HUDEP-2 (cell line): ENCODE measurements at regions not wholly inside any gene's neighbourhood (a gene's known extent, or its start where the extent isn't known, plus 50 kb on each side); places are given as distances from the start of the nearest gene placed in this dataset.

Experiments used
- DNase-seq, 76 experiments: peaks; one replicate each; lab custom pipeline; 2025; ENCODE audit not compliant: unreplicated experiment in 76 of 76; lab: John Stamatoyannopoulos, UW

- DNase-seq: no peak
These were observed 206.0 kb downstream of the CYB561 start for GRCh38 chr17:63240106-63240505.

DNA sequence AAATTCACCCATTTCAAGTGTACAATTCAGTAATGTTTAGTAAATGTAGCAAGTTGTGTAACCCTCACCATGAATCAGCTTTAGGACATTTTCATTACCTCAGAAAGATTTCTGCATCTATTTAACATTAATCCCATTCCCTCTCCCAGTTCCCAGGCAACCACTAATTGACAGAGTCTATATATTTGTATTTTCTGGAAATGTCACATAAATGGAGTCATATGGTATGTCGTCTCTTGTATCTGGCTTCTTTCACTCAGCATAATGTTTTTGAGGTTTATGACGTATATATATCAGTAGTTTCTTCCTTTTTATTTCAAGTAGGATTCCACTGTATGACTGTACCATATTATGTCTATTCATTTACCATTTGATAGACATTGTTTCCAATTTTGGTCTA, 199.8 kb downstream of the CYB561 start:
- DNase-seq: no peak

DNA sequence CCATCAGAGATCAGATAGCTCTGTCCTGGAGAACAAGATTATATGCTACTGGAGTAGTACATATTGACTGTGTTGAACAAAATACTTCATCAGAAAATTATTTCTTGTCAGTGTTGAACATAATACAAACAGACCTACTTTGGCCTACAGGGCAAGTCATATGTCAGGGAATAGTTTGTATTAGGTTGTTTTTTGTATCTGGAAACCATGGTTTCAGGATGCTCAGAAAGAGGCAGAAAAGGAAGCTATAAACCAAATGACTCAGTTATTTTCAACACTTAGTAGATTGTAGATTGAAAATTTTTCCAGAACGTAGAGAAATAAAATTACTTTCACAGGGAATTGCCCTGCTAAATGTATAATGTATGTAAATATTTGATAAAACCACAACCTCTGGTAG, 198.4 kb downstream of the CYB561 start:
- no peak for DNase-seq

DNA sequence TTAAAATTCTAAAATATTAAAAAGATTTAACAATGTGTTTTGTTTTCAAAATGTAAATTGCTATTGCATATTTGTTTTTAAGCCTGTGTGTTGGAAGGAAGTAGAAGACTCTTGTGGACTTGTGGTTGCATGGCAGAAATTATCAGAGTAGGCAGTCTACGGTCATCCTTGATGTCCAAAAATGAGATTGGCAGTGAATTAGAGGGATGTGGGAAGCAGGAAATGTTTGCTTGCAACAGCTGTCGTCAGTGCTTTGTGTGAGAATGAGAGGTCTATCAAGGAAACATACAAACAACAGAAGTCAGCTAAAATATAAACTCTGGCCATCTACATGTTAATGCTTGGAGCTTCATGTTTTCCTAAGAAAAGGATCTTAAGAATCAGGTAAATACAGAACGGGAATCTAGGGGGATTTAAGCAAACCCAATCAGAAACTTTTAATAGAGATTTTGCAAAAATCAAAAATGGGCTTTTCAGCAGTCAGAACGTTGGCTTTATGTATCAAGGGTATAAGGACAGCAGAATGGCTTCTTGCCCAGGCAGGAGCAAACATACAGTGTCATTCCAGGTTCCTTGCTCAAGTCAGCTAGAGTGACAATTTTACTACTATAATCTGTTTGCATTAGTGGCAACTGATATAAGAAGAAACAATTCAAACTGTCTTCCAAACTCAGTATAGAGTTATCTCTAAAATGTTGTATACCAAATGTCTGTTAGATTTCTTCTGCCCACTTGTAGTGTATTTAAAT, 196.7 kb downstream of the CYB561 start:
- DNase-seq: no peak

GRCh38 chr17:63250830-63251229, 195.3 kb downstream of the CYB561 start:
- no peak for DNase-seq

GRCh38 chr17:63258785-63259184, 187.3 kb downstream of the CYB561 start:
- DNase-seq: no peak

DNA sequence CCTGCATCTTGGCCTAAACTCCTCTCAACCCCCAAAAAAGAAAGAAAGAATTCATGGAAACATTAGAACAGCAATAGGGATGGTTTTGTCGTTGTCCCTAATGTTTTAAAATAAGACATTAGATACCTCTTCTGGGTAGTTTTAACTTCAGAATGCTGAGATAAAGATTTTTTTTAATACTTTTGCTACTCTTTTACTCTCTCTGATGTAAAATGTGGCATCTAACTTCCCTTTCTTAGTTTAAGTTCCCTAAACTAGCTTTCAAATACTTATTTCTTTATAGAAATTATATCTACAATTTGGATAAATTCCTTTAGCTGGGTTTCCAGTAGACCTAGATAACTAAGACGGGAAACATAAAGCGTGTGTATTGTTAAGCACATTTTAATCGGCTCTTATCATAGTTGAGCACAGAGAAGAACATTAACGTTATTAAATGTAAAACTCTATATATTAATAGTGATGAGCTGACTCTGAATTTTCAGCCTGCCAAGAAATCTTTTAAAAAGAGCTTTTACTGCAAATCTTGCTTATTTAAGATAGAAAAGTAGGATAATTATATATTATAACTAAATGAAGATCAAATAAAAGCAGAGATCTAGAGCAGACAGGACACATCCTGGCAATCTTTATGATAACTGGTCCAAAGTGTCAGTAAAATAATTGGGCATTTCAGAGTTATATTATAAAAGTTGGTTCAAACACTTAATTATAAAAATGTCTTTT, 183.2 kb downstream of the CYB561 start:
- DNase-seq: no peak

DNA sequence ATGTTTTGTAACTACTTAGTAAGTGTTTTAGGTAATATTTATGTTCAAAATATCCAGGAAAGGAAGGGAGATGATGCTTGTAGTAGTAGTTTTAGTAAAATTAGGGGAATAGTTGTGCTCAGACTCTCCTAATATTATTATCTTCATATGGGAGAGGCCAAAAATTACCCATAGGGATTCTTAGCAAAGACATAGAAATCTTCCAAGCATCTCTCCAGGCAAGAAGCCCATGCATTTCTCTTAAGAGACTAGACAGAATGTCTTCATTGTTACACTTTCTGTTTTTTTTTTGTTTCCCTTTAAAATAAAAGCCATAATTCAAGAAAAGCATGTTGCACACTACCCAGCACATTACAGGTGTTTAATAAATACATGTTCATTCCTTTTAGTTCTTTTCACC, 180.6 kb downstream of the CYB561 start:
- no peak for DNase-seq

DNA sequence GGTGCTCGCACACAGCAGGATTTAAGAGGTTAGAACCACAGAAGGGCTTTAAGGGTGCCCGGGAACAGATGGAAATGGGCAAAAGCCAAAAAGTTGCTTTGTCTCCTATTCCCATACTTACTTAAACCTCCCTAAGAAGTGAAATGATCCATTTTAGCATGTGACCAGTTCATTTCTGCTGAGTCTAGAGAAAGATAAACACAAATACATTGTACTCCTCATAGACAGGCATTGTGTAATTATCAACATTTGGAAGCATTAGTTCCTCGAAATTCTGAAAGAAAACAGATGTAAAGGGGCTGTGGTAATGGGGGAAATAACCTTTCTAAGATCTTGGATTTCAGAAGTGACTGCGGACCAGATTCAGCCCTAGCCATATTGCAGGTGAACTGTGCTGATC, 178.3 kb downstream of the CYB561 start:
- DNase-seq: no peak

DNA sequence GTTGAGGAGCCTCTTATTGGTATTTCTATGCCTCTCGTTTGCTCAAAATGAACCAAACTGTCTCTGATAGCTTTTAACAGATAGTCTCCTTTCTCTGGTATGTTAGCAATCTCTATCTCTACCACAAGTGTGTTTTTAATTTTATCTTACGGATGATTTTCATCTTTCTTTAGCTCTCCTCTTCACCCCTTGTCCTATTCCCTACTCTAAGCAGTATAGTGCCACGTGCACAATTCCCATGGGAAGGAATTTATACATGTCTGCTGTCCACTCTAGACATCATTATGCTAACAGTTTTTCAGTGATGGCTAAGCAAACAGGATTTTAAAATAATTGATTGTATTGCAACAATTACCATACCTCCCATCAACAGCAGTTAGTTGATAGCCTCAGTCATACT, 177.3 kb downstream of the CYB561 start:
- DNase-seq: no peak

GRCh38 chr17:63270610-63271009, 175.5 kb downstream of the CYB561 start:
- no peak for DNase-seq

DNA sequence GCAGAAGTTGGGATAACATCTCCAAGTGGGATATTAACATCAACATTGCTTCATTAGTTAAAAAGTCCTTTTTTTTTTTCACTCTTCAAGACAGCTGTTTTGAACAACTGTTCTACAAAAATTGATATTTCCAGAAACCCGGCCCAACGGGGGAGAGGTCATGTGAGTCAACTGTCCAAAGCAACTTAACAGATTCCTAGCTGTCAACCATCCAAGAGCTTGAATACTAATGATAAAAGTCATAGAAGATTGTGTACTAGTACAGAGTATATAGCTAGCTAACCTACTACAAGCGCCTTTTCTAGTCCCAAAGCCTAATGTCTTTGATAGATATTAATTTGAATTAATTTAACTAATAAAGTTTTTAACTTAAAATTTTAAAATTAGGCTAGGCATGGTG, 172.0 kb downstream of the CYB561 start:
- DNase-seq: no peak

GRCh38 chr17:63275318-63275970, 170.7 kb downstream of the CYB561 start:
- peak in 4 of 76 experiments; percentile 2 to 12 (median 5) for DNase-seq

- no peak for DNase-seq
These were observed 169.9 kb downstream of the CYB561 start for GRCh38 chr17:63275971-63276745.

DNA sequence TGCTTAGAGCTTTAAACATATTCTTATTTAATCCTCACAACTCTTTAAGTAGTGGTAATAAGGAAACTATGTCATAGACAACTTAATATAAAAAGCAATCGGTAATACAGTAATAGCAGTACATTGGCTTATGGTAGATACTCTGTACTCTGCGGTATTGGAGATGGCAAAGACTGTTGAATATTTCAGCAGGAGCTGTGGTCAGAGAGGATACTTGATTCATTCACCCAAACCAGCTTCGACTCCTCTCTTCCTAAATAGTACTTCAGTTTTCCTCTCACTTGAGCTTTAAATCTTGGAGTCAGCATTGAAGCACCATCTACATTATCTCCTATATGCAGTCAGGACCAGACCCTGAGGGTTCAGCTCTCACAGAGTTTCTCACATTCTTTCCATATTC, 169.3 kb downstream of the CYB561 start:
- DNase-seq: no peak

DNA sequence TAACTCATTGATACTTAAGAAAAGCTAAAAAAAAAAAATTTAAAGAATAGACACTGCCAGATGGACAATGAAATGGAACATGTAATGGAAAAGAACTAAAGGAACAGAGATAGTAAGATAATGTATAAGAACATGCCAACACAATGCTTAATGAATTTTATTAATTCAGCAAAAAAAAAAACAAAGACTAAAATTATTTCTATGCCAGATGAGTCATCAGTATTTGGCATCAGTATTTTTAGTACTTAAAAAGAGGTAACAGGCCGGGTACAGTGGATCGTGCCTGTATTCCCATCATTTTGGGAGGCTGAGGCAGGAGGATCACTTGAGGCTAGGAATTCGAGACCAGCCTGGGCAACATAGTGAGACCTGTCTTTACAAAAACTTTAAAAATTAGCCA, 168.5 kb downstream of the CYB561 start:
- DNase-seq: no peak

DNA sequence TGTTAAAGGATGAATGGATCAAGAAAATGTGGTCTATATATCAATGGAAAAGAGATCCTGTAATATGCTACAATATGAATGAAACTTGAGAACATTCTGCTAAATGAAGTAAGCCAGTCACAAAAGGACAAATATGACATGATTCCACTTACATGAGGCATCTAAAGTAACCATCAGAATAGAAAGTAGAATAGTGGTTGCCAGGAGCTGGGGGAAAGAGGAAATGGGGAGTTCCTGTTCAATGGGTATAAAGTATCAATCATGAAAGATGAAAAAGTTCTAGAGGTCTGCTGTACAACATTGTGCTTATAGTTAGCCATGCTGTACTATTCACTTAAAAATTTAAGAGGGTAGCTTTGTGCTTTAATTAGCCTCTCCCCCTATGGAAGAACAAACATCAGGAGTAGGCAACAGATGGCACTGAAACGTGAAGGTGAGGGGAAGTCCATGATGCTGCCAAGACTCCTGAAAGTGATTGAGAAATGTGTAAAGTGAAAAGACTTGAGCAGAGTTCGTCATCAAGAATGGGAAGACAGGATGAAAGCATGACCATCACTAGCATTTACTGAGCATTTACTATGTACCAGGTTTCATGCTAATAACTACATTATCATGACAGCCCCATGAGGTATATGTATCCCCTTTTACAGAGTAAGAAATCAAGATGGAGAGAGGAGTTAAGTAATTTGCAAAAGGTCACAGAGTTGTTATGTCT, 167.2 kb downstream of the CYB561 start:
- DNase-seq: no peak

DNA sequence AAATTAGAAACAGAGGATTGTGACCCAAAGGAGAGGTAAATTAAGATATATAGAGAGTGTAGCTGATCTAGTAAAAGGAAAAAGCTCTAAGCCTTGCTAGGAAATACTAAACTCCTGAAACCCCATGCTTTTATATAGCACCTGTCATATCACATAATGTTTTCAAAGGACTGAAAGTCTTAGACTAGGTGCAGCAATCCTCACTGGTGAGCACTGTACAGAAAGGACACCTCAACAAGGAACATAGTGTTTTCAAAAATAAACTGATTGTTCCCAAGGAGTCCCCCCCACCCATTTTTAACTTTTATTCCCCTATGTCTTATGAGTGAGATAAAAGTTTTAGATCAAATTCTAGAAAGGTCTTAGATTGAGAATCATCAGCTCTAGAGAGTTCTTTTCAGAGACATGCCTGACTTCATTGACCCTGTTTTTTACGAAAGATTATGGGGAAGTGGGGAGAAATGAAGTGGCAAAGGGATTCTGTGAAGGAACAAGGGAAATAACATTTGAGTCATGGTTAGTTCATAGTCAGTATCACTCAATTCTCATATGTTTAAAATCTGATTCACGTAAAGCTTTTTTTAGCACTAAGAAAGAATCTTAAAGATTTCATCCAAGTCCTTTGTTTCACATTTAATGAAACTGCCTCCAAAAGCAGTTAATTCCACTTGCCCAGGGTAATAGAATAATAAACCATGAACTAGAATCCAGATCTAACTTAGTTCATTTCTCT, 166.4 kb downstream of the CYB561 start:
- no peak for DNase-seq

DNA sequence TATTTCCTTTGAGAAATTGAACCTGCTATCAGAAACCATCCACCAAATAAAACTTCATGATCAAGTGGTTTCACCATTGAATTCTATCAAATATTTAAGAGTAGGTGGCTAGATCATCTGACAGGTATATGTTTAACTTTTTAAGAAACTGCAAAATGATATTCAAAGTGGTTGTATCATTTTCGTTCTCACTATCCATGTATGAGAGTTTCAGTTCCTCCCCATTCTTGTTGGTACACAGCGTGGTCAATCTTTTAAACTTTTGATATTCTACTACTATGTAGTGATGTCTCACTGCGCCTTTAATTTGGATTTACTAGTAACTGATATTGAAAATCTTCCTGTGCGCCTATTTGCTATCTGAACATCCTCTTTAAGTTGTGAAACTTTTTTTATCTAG, 163.7 kb downstream of the CYB561 start:
- no peak for DNase-seq

DNA sequence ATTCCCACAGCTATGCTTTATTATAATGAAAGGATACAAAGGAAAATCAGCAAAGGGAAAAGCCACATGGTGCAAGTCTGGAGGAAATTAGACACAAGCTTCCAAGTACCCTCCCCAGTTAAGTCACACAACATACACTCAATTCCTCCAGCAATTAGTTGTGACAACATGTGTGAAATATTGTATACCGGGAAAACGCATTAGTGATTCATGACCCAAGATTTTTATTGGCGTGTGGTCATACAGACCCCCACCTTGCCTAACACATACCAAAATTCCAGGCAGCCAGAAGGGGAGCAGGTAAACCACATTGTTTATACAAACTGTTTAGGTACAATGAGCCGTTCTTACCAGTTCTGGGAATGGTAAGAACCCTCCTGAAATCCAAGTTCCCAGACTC, 160.6 kb downstream of the CYB561 start:
- DNase-seq: no peak
